Inflammatory macrophage (primary cell): ENCODE measurements at regions not wholly inside any gene's neighbourhood (a gene's known extent, or its start where the extent isn't known, plus 50 kb on each side); places are given as distances from the start of the nearest gene placed in this dataset.
A peak's percentile ranks its signal among the peaks of the same experiment; 100 is the strongest.
"Not testable (repeated sequence)": the region's sequence is repeated elsewhere in the genome, so short reads cannot be mapped to it uniquely, and the experiment has no call there.

Experiments
- DNase-seq, 2 donors: peaks; one replicate each; pipeline ENCODE4 v3.0.0-alpha.2; 2020 to 2022

- no peak for DNase-seq
Observed at GRCh38 chr10:130664526-130664925, 528.3 kb downstream of the GLRX3 start.

- no peak for DNase-seq
Observed at GRCh38 chr10:130666215-130666614, 530.0 kb downstream of the GLRX3 start.

- no peak for DNase-seq
Observed at GRCh38 chr10:130686689-130687300, 550.6 kb downstream of the GLRX3 start.

- DNase-seq, result no peak
Observed at GRCh38 chr10:130687566-130687965, 551.4 kb downstream of the GLRX3 start.

GRCh38 chr10:130689743-130690626, 553.8 kb downstream of the GLRX3 start:
- no peak for DNase-seq

GRCh38 chr10:130691776-130692175, 555.6 kb downstream of the GLRX3 start:
- DNase-seq, result no peak

GRCh38 chr10:130696870-130697269, 560.7 kb downstream of the GLRX3 start:
- DNase-seq, result no peak

- no peak for DNase-seq
Observed at GRCh38 chr10:130707389-130707979, 571.3 kb downstream of the GLRX3 start.

- no peak for DNase-seq
Observed at GRCh38 chr10:130708465-130709070, 572.4 kb downstream of the GLRX3 start.

GRCh38 chr10:130709415-130709814, 573.2 kb downstream of the GLRX3 start:
- DNase-seq, result no peak

GRCh38 chr10:130711072-130711471, 574.9 kb downstream of the GLRX3 start:
- DNase-seq, result no peak

- DNase-seq, result no peak
Observed at GRCh38 chr10:130713135-130713534, 576.9 kb downstream of the GLRX3 start.

GRCh38 chr10:130713731-130714130, 577.5 kb downstream of the GLRX3 start:
- no peak for DNase-seq

- no peak for DNase-seq
Observed at GRCh38 chr10:130714742-130715467, 578.7 kb downstream of the GLRX3 start.

- peak; percentile 8 to 47 for DNase-seq
Observed at GRCh38 chr10:130715686-130716670, 579.8 kb downstream of the GLRX3 start.

GRCh38 chr10:130717083-130717482, 580.9 kb downstream of the GLRX3 start:
- DNase-seq, result no peak

GRCh38 chr10:130718744-130719447, 582.7 kb downstream of the GLRX3 start:
- DNase-seq, result not testable (repeated sequence)

GRCh38 chr10:130719448-130719752, 583.2 kb downstream of the GLRX3 start:
- DNase-seq, result no peak

GRCh38 chr10:130720235-130720634, 584.0 kb downstream of the GLRX3 start:
- no peak for DNase-seq

- DNase-seq, result no peak
Observed at GRCh38 chr10:130721971-130722370, 585.8 kb downstream of the GLRX3 start.

- DNase-seq, result no peak
Observed at GRCh38 chr10:130723704-130724103, 587.5 kb downstream of the GLRX3 start.
